ENCODE measurements at regions not wholly inside any gene's neighbourhood (a gene's known extent, or its start where the extent isn't known, plus 50 kb on each side); places are given as distances from the start of the nearest gene placed in this dataset.

- Mint-ChIP-seq H3K27ac (no peak overlapping the region), H3K4me1 (no peaks in the 10 kb centered on the region), H3K36me3 (ENCODE audit: low read depth) (no peaks in the 10 kb centered on the region), H3K4me3 (no peak overlapping the region), H3K27me3 (no peaks in the 10 kb centered on the region)
- ATAC-seq (no peak), DNase-seq (no peak)
- H3K9me3 ChIP-seq (ENCODE audit: control insufficient read depth, low read length, poor library complexity, severe bottlenecking): no peaks in the 10 kb centered on the region
Measured at GRCh38 chr13:63156816-63157215, 1741.2 kb upstream of the PCDH20 start.

- no peak for DNase-seq
- H3K27me3 Mint-ChIP-seq: no peaks in the 10 kb centered on the region
- no peak overlapping the region for H3K4me3 Mint-ChIP-seq
- no peaks in the 10 kb centered on the region for H3K36me3 Mint-ChIP-seq (ENCODE audit: low read depth)
- no peaks in the 10 kb centered on the region for H3K9me3 ChIP-seq (ENCODE audit: control insufficient read depth, low read length, poor library complexity, severe bottlenecking)
- no peak for ATAC-seq
- no peaks in the 10 kb centered on the region for H3K4me1 Mint-ChIP-seq
- H3K27ac Mint-ChIP-seq: no peak overlapping the region
Measured at GRCh38 chr13:63149375-63149774, 1733.7 kb upstream of the PCDH20 start.

GRCh38 chr13:63139277-63139676 is 1723.6 kb upstream of the PCDH20 start:
- Mint-ChIP-seq H3K4me1 (no peaks in the 10 kb centered on the region), H3K4me3 (no peak overlapping the region), H3K27me3 (no peaks in the 10 kb centered on the region), H3K36me3 (ENCODE audit: low read depth) (no peaks in the 10 kb centered on the region), H3K27ac (no peak overlapping the region)
- ATAC-seq (no peak), DNase-seq (no peak)
- H3K9me3 ChIP-seq (ENCODE audit: control insufficient read depth, low read length, poor library complexity, severe bottlenecking): no peaks in the 10 kb centered on the region

- no peaks in the 10 kb centered on the region for H3K27me3 Mint-ChIP-seq
- no peaks in the 10 kb centered on the region for H3K9me3 ChIP-seq (ENCODE audit: control insufficient read depth, low read length, poor library complexity, severe bottlenecking)
- H3K36me3 Mint-ChIP-seq (ENCODE audit: low read depth): no peaks in the 10 kb centered on the region
- H3K4me3 Mint-ChIP-seq: no peak overlapping the region
- H3K4me1 Mint-ChIP-seq: no peaks in the 10 kb centered on the region
- ATAC-seq: no peak
- DNase-seq: no peak
- no peak overlapping the region for H3K27ac Mint-ChIP-seq
Measured at GRCh38 chr13:63129995-63130394, 1714.3 kb upstream of the PCDH20 start.

- no peaks in the 10 kb centered on the region for H3K4me1 Mint-ChIP-seq
- DNase-seq (no peak), ATAC-seq (no peak)
- no peaks in the 10 kb centered on the region for H3K9me3 ChIP-seq (ENCODE audit: control insufficient read depth, low read length, poor library complexity, severe bottlenecking)
- no peak overlapping the region for H3K27ac Mint-ChIP-seq
- no peaks in the 10 kb centered on the region for H3K27me3 Mint-ChIP-seq
- no peak overlapping the region for H3K4me3 Mint-ChIP-seq
- H3K36me3 Mint-ChIP-seq (ENCODE audit: low read depth): no peaks in the 10 kb centered on the region
Measured at GRCh38 chr13:63128716-63129115, 1713.1 kb upstream of the PCDH20 start.

- Mint-ChIP-seq H3K4me1 (no peaks in the 10 kb centered on the region), H3K27ac (no peak overlapping the region), H3K27me3 (no peaks in the 10 kb centered on the region)
Measured at GRCh38 chr13:63124863-63125262, 1709.2 kb upstream of the PCDH20 start.

GRCh38 chr13:63120883-63121282 is 1705.2 kb upstream of the PCDH20 start:
- H3K4me1 Mint-ChIP-seq: no peaks in the 10 kb centered on the region
- no peak overlapping the region for H3K4me3 Mint-ChIP-seq

More at GRCh38 chr13:63124863-63125262, 1709.2 kb upstream of the PCDH20 start:
- DNase-seq: no peak
- H3K9me3 ChIP-seq (ENCODE audit: control insufficient read depth, low read length, poor library complexity, severe bottlenecking): no peaks in the 10 kb centered on the region
- no peak for ATAC-seq
- H3K36me3 Mint-ChIP-seq (ENCODE audit: low read depth): no peaks in the 10 kb centered on the region
- no peak overlapping the region for H3K4me3 Mint-ChIP-seq

GRCh38 chr13:63117710-63118109 is 1702.1 kb upstream of the PCDH20 start:
- H3K27ac Mint-ChIP-seq: no peak overlapping the region
- ATAC-seq: no peak
- no peaks in the 10 kb centered on the region for H3K36me3 Mint-ChIP-seq (ENCODE audit: low read depth)
- no peaks in the 10 kb centered on the region for H3K4me1 Mint-ChIP-seq
- H3K9me3 ChIP-seq (ENCODE audit: control insufficient read depth, low read length, poor library complexity, severe bottlenecking): no peaks in the 10 kb centered on the region
- no peak overlapping the region for H3K4me3 Mint-ChIP-seq
- H3K27me3 Mint-ChIP-seq: no peaks in the 10 kb centered on the region
- no peak for DNase-seq

More at GRCh38 chr13:63120883-63121282, 1705.2 kb upstream of the PCDH20 start:
- H3K27me3 Mint-ChIP-seq: no peaks in the 10 kb centered on the region
- H3K36me3 Mint-ChIP-seq (ENCODE audit: low read depth): no peaks in the 10 kb centered on the region
- no peak for ATAC-seq
- no peak for DNase-seq
- no peak overlapping the region for H3K27ac Mint-ChIP-seq
- no peaks in the 10 kb centered on the region for H3K9me3 ChIP-seq (ENCODE audit: control insufficient read depth, low read length, poor library complexity, severe bottlenecking)

- Mint-ChIP-seq H3K36me3 (ENCODE audit: low read depth) (no peaks in the 10 kb centered on the region), H3K4me3 (no peak overlapping the region), H3K27ac (no peak overlapping the region), H3K4me1 (no peaks in the 10 kb centered on the region), H3K27me3 (no peaks in the 10 kb centered on the region)
- DNase-seq (no peak), ATAC-seq (no peak)
- H3K9me3 ChIP-seq (ENCODE audit: control insufficient read depth, low read length, poor library complexity, severe bottlenecking): no peaks in the 10 kb centered on the region
Measured at GRCh38 chr13:63112799-63113395, 1697.2 kb upstream of the PCDH20 start.

GRCh38 chr13:63110466-63110865 is 1694.8 kb upstream of the PCDH20 start:
- H3K27ac Mint-ChIP-seq: no peak overlapping the region

GRCh38 chr13:63107179-63107943 is 1691.7 kb upstream of the PCDH20 start:
- no peak overlapping the region for H3K4me3 Mint-ChIP-seq
- H3K27ac Mint-ChIP-seq: no peak overlapping the region
- H3K36me3 Mint-ChIP-seq (ENCODE audit: low read depth): no peaks in the 10 kb centered on the region
- H3K9me3 ChIP-seq (ENCODE audit: control insufficient read depth, low read length, poor library complexity, severe bottlenecking): no peaks in the 10 kb centered on the region
- ATAC-seq: no peak
- no peaks in the 10 kb centered on the region for H3K4me1 Mint-ChIP-seq
- no peaks in the 10 kb centered on the region for H3K27me3 Mint-ChIP-seq
- no peak for DNase-seq

More at GRCh38 chr13:63110466-63110865, 1694.8 kb upstream of the PCDH20 start:
- Mint-ChIP-seq H3K36me3 (ENCODE audit: low read depth) (no peaks in the 10 kb centered on the region), H3K4me1 (no peaks in the 10 kb centered on the region), H3K27me3 (no peaks in the 10 kb centered on the region), H3K4me3 (no peak overlapping the region)
- H3K9me3 ChIP-seq (ENCODE audit: control insufficient read depth, low read length, poor library complexity, severe bottlenecking): no peaks in the 10 kb centered on the region
- ATAC-seq (no peak), DNase-seq (no peak)

- Mint-ChIP-seq H3K27ac (no peak overlapping the region), H3K4me3 (no peak overlapping the region), H3K27me3 (no peaks in the 10 kb centered on the region), H3K36me3 (ENCODE audit: low read depth) (no peaks in the 10 kb centered on the region), H3K4me1 (no peaks in the 10 kb centered on the region)
- H3K9me3 ChIP-seq (ENCODE audit: control insufficient read depth, low read length, poor library complexity, severe bottlenecking): no peaks in the 10 kb centered on the region
- DNase-seq (no peak), ATAC-seq (no peak)
Measured at GRCh38 chr13:63094717-63095116, 1679.1 kb upstream of the PCDH20 start.

- no peaks in the 10 kb centered on the region for H3K9me3 ChIP-seq (ENCODE audit: control insufficient read depth, low read length, poor library complexity, severe bottlenecking)
- Mint-ChIP-seq H3K4me1 (no peaks in the 10 kb centered on the region), H3K27me3 (no peaks in the 10 kb centered on the region), H3K4me3 (no peak overlapping the region), H3K36me3 (ENCODE audit: low read depth) (no peaks in the 10 kb centered on the region), H3K27ac (no peak overlapping the region)
- DNase-seq (no peak), ATAC-seq (no peak)
Measured at GRCh38 chr13:63093907-63094469, 1678.3 kb upstream of the PCDH20 start.

GRCh38 chr13:63092456-63092855 is 1676.8 kb upstream of the PCDH20 start:
- no peaks in the 10 kb centered on the region for H3K9me3 ChIP-seq (ENCODE audit: control insufficient read depth, low read length, poor library complexity, severe bottlenecking)
- DNase-seq (no peak), ATAC-seq (no peak)
- Mint-ChIP-seq H3K4me1 (no peaks in the 10 kb centered on the region), H3K36me3 (ENCODE audit: low read depth) (no peaks in the 10 kb centered on the region), H3K4me3 (no peak overlapping the region), H3K27ac (no peak overlapping the region), H3K27me3 (no peaks in the 10 kb centered on the region)

All from T-helper 17 cell (primary cell).